PC-9 (cell line): ENCODE measurements at regions not wholly inside any gene's neighbourhood (a gene's known extent, or its start where the extent isn't known, plus 50 kb on each side); places are given as distances from the start of the nearest gene placed in this dataset.

Experiments used
- CTCF ChIP-seq: fragments of 200-600 bp; sonication (generic); conservative IDR thresholded peaks from 2 replicates; pipeline ENCODE4 v1.6.1; 2017; ENCODE audit warnings: mixed run types, antibody characterized with exemption, mild to moderate bottlenecking, moderate library complexity
- EZH2 ChIP-seq: fragments of 200-600 bp; sonication (generic); IDR thresholded peaks from 2 replicates; pipeline ENCODE4 v1.8.0; 2017; ENCODE audit warnings: antibody characterized with exemption, low read depth

DNA sequence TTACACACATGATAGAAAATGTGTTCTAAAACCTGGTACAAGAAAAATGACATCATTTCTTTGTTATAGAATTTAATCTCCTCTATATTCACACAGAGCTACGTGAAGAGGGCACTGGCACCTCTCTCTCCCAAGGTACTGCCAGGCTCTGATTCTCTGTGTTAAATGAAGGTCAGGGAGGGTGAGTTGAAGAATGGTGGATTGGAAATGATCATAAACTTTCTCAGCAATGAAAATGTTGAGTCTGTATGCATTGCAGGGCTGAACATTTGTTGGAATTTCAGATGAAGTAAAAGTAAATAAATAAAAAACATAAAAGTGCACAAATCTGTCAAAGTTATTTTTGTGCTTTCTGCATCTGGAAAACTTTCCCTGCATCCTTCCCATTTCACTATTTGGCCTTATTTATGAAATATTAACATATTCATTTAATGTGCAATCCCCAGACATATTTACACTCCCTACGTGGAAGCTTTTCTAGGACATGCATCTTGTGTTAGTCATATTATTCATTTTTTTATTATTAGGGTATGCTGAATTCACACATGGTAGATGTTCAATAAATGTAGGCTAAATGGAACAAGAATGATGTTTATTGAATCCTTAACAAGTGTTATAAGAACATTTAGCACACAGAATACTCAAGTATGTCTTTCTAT, 810.3 kb upstream of the CDH8 start:
- TF ChIP-seq CTCF (no peak), EZH2 (no peak)
